GM19372 (cell line): ENCODE measurements at regions not wholly inside any gene's neighbourhood (a gene's known extent, or its start where the extent isn't known, plus 50 kb on each side); places are given as distances from the start of the nearest gene placed in this dataset.

Source experiments
- ATAC-seq: cut with Tn5 transposase; IDR thresholded peaks from one replicate; pipeline ENCODE4 v1.9.1; 2021; ENCODE audit warnings: mild to moderate bottlenecking, low read depth, moderate library complexity; ENCODE audit not compliant: unreplicated experiment

DNA sequence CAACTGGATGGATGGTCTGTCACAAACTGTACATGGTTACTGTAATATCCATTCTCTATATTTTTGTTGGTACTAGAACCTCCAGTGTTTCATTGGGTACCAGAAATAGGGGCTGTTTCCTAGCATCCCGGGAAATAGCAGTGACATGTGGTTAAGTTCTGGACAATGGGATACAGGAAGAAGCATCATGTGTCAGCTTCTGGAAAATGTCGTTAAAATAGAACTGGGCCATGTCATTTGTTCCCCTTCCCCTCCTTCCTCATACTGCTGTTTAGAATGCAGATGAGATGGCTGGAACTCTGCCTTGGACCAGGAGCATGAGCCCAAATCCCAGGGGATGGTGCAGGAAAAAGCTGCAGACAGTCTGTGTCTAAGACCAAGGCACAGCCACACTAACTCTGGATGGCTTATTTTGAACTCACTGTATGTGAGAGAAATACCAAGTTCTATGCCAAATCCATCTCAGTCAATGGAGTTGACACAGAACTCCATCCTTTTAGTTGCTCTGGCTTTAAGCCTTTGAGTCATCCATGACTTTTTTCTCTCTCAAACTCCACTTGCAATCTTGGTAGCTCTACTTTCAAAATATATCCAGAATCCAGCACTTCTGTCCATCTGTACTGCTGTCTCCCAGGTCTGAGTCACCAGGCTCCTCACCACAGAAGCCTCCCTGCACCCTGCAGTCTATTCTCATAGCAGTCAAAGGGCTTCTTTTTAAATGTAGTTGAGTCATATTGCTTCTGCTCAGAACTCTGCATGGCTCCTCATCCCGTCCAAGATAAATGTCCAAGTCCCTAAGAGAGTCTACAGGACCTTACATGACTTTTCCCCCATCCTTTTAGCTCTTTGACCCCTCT is 184.2 kb downstream of the NSG2 start:
- no peak for ATAC-seq

DNA sequence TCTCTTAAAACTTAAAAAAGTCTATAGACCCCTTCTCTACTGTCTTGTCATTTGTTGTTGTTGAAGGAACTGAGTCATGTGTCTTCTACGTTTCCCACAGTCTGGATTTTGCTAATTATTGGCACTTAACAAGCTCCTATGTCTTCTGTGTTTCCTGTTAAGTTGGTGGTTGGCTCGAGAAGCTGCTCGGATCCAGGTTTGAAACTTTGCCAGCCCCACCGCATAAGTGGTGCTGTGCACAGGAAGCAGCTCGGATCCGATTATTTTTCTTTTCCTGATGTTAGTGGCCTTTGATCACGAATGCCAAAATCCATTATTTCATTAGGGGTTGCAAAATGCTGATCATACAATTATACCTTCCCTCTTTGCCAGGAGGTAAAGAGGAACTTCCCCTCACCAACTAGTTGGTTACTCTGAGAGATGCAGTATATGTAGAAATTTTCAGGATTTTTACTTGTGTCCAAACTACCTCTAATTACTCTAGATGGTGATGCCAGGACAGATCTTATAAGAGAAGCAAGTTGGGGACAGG is 186.5 kb downstream of the NSG2 start:
- ATAC-seq: no peak

DNA sequence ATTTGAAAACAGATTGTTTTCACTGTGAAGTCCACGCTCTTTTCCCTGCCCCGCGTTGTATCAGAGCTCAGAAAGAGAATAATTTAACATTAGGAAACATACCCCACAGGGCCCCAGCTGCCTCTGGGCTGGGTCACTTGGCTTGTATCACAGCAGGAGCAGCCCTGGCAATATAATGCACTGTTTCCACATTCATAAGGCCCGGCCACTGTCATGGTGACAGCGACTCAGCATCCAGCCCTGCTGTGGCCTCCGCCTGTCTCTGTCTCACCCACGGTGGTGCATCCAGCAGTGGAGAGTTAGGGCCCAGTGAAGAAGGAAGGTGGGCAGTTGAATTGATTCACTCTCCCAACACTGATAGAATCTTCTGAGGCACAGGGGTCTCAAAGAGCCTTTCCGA is 188.9 kb downstream of the NSG2 start:
- no peak for ATAC-seq

DNA sequence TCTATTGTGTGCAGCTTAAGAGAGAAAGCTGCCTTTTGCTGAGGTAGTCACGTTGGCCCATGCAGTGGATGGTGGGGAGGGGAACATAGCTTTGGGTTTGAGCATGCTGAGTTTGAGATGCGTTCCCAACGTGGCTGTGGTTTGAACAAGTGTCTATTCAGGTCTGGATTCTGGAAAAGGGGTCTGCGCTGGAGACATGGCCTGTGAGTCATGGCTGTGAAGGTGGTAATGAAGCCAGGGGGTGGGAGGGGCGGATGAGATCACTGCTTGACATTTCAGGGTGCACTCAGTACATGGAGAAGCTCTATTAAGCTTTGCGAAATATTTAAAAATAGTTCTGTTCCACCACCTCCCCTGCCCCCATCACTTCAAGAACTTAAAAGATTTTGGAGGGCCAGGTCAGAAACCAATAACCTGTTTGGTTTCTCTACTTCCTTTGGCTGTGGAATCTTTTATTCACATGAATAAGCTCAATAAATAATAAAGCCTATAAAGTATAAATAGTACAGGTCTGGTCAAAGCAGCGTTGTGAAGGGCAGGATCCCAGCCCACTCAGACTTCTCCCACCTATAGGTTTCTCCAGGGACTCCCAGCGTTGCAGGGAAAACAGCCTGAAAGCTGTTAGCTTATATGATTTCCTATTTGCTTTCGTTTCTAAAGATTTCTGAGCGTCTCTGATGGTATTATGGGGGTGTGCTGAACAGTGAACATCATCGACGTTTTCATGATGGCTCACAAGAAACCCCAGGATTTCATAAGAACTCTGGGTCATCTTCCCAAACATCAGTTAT is 189.9 kb downstream of the NSG2 start:
- ATAC-seq: no peak

DNA sequence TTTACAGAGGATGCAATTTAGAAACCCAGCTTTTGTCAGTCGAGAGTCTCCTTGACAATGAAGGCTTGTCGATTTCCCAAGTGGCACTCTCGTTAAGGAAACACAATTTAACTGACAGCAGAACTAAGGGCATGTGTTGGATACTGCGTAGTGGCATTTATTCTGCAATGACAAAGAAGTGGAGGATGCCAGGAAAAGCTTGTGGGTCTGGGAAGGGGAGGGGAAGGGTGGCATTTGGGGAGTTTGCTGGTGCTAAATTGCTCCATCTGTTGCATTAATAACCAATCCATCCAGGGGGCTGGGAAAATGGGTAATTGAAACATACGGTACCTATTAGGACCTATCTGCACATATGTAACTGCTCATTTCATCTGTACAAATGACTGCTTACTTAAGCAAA is 190.6 kb downstream of the NSG2 start:
- no peak for ATAC-seq

DNA sequence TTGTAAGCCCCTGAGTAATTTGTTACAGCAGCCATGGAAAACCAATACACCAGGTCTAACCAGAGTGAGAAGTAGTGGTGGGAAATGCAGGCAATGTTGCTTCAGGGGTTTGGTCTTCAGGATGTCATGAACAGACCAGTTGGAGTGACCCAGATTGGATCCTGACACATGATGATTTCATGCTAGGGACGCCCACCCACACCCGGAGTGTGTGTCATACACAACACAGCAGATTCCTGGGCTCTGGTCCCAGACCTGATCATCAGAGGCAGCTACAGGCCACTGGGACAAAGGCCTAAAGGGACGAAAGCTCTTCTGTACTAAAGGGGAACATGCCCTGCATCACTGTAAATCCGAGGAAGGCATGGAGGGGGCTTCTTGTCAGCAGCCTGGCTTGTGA is 194.2 kb downstream of the NSG2 start:
- no peak for ATAC-seq

DNA sequence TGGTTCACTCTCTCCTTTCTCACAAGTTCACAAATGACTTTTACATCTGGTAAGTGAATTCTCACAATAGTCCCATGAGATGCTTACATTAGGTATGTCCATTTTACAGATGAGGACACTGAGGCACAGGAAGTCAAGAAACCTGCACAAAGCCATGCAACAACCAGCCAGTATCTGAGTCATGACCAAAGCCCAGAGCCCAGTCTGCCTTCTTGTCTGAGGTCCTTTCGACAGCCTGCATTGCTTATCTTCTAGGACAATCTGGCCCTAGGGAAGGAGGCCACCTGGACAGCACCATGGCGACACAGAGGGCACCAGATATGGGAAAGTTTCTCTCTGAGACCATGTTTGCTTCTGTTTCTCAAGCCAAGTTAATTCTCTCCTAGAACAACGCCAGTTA is 197.1 kb downstream of the NSG2 start:
- ATAC-seq: no peak

DNA sequence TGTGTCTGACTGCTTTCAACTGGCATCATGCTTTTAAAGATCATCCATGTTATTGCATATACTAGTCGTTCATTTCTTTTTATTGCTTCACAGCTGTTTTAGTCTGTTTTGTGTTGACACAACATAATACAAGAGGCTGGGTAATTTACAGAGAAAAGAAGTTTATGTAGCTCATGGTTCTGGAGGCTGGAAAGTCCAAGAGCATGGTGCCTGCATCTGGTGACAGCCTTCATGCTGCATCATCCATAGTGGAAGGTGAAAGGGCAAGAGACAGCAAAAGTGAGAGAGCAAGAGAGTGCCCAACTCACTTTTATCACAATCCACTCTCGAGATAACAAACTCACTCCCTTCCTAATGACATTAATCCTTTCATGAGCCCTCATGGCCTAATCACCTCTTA is 198.4 kb downstream of the NSG2 start:
- no peak for ATAC-seq

DNA sequence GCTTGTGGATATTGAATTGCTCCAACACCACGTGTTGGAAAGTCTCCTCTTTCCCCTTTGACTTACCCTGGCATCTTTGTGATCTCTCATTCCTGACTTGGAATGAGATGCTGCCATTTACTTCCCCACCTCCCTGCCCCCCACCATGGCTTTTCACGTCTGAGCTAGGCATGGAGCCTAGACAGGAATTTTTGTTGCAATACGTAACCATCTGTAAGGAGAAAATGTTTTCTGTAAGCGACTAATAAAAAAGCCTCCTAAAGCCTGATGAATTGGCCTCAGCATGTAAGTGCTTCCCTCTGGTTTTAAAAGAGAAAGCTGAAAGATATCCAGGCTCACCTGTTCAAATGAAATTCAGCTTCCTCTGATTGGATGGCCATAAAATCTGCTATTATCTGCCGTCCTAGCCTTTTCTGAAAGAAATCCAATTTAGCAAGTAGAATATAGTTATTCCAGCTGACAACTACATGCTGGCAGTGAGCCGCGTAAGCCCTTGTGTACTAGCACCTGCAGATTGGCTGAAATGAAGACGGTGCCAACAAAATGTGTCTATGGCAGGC is 200.1 kb downstream of the NSG2 start:
- no peak for ATAC-seq

DNA sequence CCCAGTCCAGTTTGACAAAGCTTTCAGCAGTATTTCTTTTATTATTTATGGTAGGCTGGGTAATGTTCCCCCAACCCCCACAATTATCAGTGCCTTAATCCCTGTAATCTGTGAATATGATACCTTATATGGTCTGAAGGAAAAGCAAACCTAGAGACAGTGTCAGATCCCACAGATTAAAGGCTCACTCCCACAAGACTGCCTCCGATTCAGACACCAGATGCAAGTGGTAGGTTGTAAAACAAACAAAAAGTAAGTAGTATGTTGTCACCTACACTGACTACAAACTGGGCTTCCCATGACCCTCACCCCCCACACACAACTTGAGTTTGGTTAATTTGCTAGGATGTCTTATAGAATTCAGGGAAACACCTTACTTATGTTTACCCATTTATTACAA is 201.2 kb downstream of the NSG2 start:
- no peak for ATAC-seq

DNA sequence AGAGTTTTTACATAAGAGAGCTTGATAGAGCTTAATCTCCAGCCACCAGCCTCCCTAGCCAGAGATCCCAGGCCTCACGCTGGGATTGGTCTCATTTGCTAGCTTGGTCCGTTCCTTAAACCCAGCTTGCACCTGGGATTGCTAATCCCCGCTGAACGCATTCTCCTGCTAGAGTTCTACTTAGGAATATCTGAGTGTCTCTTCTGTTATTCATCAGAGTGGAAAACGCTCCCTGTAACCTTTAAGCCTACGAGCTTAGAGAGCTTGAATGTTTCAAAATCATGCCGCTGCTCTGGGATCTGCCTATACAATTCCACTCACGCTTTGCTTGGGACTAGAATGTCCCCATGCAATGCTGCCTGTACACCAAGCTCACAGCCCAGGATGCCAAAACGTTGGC is 201.8 kb downstream of the NSG2 start:
- ATAC-seq: no peak

DNA sequence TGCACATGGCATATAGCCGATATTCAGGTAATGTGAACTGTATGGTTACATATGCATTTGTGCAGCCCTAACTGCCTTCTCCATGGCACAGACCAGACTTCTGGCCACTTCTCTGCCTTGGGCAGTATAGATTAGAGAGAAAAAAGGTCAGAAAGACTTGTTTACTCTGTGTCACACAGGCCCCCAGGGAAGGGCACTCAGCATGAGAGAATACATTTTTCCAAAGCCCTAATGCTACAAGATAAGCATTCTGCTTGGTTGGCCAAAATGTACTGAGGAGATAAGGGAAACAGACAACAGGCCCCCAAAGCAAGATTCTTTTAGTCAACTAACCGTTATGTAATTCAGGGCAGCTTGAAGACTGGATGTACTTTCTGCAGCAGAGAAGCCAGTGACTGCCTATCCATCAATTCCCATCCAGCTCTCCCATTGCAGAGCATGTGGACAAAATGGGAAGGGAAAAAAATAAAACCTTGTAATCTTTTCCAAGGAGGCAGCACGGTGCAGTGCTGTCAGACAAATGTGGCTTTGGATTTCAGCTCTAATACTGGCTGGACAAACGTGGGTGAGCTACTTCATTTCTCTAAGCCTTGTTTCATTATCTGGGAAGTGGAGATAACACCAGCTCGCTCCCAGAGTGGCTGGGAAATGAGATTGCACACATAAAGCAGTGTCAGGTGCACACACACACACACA is 205.9 kb downstream of the NSG2 start:
- ATAC-seq: no peak

DNA sequence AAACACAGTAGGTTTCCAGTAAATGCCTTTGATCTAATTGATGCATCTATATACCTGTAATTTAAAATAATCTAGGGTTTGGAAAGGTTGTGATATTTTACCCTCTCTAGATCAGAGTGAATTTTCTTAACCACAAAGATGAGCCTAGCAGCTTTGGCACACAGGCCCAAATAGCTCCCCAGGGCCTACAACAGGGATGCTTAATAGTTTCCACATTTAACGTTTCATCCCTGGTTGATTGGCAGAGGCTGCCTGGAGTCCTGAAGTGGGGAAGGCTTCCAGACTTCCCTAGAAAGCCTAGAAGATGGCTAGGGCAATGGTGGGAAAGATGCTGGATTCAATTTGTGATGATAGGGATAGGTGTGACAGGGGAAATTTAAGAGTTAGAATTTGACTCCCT is 206.6 kb downstream of the NSG2 start:
- ATAC-seq: no peak

DNA sequence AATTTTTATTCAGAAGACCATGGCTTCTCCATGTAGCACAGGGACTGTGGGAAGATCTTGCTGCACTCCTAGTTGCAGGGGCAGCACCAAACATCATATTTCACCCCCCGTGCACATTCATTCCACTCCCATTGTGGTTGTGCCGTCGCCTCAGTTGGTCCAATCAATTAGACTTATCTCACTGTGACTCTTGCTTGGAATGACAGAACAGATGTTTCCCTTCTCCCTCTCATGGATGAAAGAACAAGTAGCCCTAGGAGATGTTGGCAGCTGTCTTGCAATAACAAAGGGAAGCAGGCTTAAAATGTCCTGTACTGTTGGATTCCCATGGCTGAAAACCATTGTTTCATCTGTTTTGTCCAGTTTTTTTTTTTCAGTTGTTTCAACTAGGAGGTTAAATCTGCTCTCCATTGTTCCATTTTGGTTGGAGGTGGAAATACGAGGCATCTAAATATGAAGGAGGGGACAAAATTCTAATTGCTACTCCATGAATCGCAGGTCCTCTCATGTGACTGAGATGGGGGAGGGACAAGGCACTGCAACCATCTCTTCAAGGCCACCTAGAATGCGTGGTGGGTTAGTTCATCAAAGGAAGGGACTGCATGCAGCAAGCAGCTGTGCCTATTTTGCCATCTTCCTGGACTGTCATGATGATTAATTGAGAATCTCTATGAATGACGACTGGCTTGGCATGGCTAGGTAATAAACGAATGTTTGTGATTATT is 214.4 kb downstream of the NSG2 start:
- ATAC-seq: no peak

DNA sequence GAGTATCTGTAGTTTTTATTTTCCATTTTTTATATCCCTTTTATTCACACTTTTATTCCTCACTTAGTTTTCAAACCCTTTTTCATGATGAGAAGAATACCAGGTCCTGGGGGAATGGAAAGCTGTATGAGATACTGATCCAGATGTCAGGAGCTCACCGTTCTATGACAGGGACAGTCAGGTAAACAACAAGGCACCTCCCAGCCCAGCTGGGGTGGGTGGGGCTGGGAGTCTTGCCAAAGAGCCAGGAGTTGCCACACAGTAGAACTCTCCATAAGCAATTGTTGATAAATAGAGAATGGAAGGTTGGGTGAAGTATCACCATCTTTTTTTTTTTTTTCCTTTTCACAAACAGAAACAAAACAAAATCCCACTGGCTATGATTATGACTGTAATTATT is 225.8 kb downstream of the NSG2 start:
- no peak for ATAC-seq

DNA sequence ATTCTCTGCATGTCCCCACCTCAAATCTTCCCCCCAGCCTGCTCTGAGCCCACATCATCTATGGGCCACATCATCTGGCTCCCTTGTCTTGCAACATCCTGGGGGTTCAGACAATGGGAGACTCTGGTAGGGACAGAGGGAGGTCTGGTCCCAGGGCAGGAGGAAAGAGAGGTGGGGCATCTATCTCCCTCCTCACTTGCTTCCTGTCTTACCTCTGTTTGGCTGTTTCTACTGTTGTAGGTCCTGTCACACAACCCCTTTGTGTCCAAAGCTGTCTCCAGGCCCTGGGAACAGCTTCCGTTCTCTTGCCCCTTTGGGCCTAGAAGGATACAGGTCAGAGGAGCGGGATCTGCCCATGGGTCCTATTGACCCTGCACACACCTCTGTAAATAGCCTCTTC is 227.2 kb downstream of the NSG2 start:
- no peak for ATAC-seq

DNA sequence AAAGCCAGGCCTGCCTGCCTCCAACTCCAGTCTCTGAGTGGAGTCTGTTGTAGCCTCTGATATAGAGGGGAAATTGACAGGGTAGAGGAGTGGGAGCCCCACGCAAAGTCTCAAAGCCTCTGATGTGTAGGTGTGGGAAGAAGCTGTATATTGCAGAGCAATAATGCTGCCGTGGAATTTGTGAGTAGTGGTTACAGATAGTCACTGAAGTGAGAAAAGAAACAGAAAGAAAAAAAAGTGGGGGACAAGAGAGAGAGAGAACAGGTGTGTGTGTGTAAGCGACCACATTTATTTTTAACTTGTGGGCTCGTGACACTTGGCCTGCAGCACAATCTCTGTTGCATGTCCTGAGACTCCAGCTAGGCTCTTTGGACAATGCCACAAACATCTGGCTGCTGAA is 227.8 kb downstream of the NSG2 start:
- peak; percentile 88 for ATAC-seq

DNA sequence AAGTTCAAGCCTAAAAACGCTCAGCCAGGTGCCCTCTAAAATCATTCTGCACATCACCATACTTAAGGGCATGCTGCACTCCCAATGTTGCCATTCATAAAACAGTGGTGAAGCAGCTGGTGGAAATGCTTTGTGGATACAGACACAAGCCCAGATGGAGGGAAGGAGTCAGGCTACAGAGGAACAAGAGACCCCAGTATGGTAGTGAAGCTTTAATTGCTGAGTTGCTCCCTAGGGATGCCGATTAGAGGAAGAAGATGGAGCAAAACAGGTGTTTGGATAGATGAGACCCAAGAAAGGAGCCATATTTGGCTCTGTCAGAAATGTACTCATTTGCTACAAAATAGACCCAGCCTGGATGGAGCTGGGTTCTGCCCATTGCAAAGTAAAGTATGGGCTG is 230.5 kb downstream of the NSG2 start:
- ATAC-seq: no peak

DNA sequence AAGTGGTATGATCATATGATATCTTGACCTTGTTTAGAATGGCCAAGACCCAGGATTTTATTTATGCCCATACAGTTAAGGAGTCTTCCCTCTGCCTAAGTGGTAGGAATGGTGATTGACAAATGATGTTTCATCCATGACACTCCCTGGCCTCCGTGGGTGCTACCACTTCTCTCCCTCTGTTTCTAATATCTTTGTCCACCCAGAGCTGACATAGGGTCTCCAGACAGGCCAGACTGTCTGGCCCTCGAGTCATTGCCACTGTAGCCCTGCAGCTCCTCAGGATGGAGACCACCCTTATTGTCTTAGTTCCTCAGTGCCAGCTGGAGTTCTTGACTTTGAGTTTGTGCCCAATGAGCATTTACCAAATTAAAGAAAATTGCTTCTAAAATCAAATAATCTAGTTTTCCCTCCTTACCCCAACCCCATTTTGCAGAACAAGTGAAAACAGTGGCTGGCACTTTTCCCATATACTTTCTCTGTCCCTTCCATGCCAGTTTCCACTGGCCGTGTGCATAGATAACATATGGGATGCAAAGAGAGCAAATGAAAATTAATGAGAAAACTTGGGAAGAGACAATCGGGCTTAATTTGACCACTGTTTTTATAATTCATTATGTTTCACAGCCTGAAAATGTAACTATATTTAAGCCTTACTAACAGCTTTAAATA is 235.7 kb downstream of the NSG2 start:
- ATAC-seq: no peak

DNA sequence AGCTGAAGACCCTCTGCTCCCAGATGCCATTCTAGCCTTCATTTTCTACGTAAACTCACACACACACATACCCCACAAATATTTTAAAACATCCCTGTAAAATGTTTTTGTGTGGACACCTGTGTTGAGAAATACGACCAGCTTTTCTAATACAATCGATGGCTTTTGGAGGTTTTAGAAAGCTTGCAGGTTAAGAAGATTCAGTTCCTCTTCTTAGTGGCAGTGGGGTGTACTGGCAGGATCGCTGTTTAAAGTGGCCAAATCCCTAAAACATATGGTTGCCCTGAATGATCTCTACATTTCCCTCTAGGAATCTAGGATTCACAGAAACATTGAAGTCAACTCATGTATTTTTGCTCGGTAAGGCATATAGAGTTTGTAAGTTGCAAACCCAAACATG is 236.3 kb downstream of the NSG2 start:
- ATAC-seq: peak; percentile 51
